Esophagus (tissue), 2 donors: ENCODE measurements at regions not wholly inside any gene's neighbourhood (a gene's known extent, or its start where the extent isn't known, plus 50 kb on each side); places are given as distances from the start of the nearest gene placed in this dataset.

Experiments used
- H3K27ac ChIP-seq, 2 donors: one replicate each; pipeline ENCODE4 v1.5.1; 2013; ENCODE audit warnings: low read depth in 2 of 2, mild to moderate bottlenecking in 2 of 2, inconsistent platforms in 1 of 2, low read length in 1 of 2, moderate library complexity in 1 of 2
- H3K27me3 ChIP-seq, 2 donors: one replicate each; pipeline ENCODE4 v1.6.1; 2013; ENCODE audit warnings: low read length in 2 of 2, control low read depth in 1 of 2, mild to moderate bottlenecking in 1 of 2; ENCODE audit not compliant: insufficient read depth in 2 of 2, control insufficient read depth in 1 of 2
- H3K36me3 ChIP-seq, 2 donors: one replicate each; pipeline ENCODE4 v1.6.1; 2013; ENCODE audit warnings: low read length in 1 of 2; ENCODE audit not compliant: control insufficient read depth in 2 of 2, insufficient read depth in 2 of 2
- H3K4me1 ChIP-seq, 2 donors: one replicate each; pipeline ENCODE4 v1.6.1; 2013; ENCODE audit warnings: low read length in 1 of 2; ENCODE audit not compliant: control insufficient read depth in 2 of 2, insufficient read depth in 2 of 2
- H3K4me3 ChIP-seq, 2 donors: one replicate each; pipeline ENCODE4 v1.5.1; 2013; ENCODE audit warnings: low read length in 2 of 2, mild to moderate bottlenecking in 2 of 2, low read depth in 1 of 2, moderate library complexity in 1 of 2
- H3K9me3 ChIP-seq, 2 donors: one replicate each; pipeline ENCODE4 v1.6.1; 2013; ENCODE audit warnings: mild to moderate bottlenecking in 2 of 2, low read depth in 1 of 2, low read length in 1 of 2, moderate library complexity in 1 of 2; ENCODE audit not compliant: control insufficient read depth in 2 of 2, insufficient read depth in 1 of 2
- WGBS, 2 donors: extraction: QIAGEN DNeasy Blood & Tissue Kit; methylation state at CpG; one replicate each; pipeline ENCODE4 v1.1.7; 2013; 5-methylcytosine and 5-hydroxymethylcytosine counted together
- donor health status: healthy with polysubstance abuse.
- donor health status: Bipolar disorder and iron deficiency.

DNA sequence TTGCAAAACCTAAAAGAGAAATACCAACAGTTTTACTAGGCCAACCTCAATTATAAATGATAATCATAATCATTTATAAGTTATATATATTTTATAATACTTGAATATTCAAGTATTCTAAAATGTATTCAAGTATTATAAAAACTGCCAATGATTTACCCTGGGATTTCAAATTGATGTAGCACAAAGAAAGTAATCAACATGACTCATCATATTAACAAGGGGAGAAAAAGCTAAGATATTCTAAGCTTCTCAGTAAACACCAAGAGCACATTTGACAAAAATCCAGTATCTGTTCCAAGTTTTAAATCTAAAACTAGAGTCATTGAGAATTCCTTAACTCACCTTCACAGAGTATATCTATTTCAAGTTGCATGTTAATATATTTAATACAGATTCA lies 56.1 kb downstream of the CAPZA3 start:
- Histone ChIP-seq H3K27me3 (no peaks in the 10 kb centered on the region), H3K4me1 (no peaks in the 10 kb centered on the region), H3K9me3 (no peaks in the 10 kb centered on the region), H3K4me3 (no peak overlapping the region), H3K27ac (no peak overlapping the region), H3K36me3 (no peaks in the 10 kb centered on the region)

DNA sequence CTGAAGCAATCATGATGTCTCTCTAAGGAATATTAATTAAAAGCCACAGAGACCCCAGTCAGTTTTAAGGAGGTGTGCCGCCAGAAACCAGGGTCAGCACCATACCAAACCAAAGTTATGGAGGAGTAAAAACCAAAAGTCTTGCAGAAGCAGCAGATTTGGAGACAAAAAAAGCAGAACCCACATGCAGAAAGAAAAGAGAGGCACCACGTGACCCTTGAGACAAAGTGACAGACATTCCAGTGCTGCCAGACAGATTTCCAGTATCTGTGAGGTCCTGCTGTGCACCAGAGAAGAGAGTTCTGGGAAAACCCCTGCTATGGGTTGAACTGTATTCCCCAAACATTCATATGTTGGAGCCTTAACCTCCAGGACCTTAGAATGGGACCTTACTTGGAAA lies 59.7 kb downstream of the CAPZA3 start:
- Histone ChIP-seq H3K9me3 (no peaks in the 10 kb centered on the region), H3K4me3 (no peak overlapping the region), H3K27me3 (no peaks in the 10 kb centered on the region), H3K27ac (no peak overlapping the region), H3K36me3 (no peaks in the 10 kb centered on the region), H3K4me1 (no peaks in the 10 kb centered on the region)
- 82 to 90% methylated on average over 2 of the region's 2 CpGs for WGBS, 2 donors

DNA sequence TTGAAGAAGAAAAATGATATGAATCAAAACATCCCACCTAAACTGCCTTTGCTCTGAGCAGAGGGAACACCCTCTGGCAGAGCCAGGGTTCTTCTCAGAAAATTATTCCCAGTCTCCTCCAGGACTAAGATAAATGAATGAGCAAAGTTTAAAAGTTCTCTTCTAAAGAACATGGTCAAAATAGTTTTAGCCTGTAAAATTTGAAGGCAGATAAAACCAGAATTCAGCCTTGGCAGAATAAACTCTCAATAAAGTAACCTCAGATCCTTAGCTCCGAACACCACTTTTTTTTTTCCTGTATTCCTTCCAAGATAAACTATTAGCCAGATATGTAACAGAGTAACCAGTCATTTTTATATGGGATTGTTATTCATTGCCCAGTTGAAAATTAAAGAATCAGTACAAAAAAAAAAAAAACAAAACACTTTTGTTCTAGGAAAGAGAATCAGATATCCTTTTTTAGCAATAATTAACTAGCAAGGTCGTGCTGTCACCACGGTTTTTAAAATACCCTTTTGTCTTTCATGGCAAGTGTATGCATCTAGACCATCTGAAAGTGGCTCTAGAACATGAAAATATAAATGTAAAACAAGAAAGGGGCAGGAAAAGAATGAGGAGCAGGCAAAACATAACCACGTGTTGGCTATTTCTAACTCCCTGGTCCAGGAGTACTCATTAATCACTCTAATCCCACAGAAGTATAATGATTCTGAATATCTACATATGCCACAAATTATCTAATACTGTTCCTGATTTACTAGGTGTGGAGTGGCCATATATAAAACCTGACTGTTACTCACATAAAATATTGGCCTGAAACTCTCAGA lies 60.8 kb downstream of the CAPZA3 start:
- no peak overlapping the region for H3K27ac ChIP-seq
- no peaks in the 10 kb centered on the region for H3K9me3 ChIP-seq
- H3K4me3 ChIP-seq, result no peak overlapping the region
- H3K36me3 ChIP-seq, result no peaks in the 10 kb centered on the region
- no peaks in the 10 kb centered on the region for H3K27me3 ChIP-seq
- H3K4me1 ChIP-seq, result no peaks in the 10 kb centered on the region
- 22 to 27% methylated on average over 4 of the region's 4 CpGs for WGBS, 2 donors

DNA sequence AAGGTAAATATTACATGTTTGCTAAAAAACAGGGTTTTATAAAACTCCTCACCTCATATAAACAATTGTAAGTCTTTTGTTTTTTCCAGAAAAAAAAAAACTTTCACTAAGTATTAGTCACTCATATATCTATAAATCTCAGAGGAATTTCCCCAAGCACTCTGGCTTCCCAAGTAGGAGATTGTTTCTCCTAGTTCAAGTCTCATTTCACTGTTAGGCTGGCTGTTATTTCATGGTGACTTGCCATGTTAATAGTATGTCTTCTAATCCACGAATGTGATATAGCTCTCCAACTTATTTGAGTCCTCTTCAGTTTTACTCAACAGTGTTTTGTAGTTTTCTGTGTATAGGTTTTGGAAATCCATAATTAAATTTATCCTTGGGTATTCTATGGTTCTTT lies 61.6 kb downstream of the CAPZA3 start:
- no peak overlapping the region for H3K27ac ChIP-seq
- H3K9me3 ChIP-seq, result no peaks in the 10 kb centered on the region
- H3K4me3 ChIP-seq, result no peak overlapping the region
- no peaks in the 10 kb centered on the region for H3K36me3 ChIP-seq
- H3K4me1 ChIP-seq, result no peaks in the 10 kb centered on the region
- H3K27me3 ChIP-seq, result no peaks in the 10 kb centered on the region
- 67 to 81% methylated on average over 1 of the region's 1 CpG for WGBS, 2 donors

DNA sequence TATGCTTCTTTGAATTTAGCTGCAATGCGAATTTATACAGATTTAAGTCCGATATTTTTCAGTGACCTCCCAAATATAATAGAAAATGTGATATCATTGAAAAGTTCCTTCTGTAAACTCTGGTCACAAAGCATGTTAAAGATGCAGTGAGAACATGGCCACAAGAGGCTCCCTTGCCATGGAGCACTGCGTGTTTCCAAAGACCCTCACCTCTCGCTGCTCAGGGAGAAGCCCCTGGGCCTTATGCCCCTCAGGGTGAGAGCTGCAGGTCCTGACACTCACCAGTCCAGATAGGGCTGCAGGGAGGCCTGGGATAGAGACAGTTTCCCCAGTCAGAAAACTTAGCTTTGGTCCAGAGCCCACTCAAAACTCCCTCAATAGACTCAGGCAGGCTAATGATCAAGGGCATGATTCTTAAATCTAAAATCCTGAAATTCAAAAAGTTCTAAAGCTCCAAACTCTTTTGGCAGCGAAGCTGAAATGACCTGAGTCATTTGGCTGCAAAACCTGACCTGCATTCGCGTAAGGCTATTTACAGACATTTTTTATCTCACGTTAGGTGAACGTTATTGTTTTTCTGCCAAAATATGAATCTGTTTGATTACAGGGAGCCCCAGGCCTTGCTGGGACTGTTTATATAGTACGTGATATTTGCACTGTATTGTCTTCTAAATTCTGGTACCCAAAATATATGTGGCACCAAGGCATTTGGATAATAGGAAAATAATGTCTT lies 67.8 kb downstream of the CAPZA3 start:
- 53 to 54% methylated on average over 10 of the region's 10 CpGs for WGBS, 2 donors
- Histone ChIP-seq H3K27ac (no peak overlapping the region), H3K4me1 (no peaks in the 10 kb centered on the region), H3K36me3 (no peaks in the 10 kb centered on the region), H3K9me3 (no peaks in the 10 kb centered on the region), H3K4me3 (no peak overlapping the region), H3K27me3 (no peaks in the 10 kb centered on the region)

DNA sequence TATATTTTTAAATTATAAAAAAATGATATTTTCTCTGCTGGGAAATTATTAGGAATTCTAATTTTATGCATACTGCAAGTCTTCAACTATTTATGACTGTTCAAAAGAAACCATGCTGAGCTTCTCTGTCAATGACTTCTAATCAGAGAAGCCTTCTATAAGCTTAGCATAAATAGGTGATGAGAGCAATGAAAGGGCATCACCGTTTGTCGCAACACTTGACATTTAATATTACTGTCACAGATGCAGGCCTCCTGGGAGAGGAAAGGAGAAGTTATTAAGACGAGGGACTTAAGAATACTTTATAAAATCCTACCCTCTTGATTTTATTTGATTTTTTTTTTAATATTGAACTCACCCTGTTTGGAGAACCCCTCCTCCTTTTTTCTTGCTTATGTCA lies 69.8 kb downstream of the CAPZA3 start:
- H3K4me1 ChIP-seq, result no peaks in the 10 kb centered on the region
- H3K27ac ChIP-seq, result no peak overlapping the region
- no peaks in the 10 kb centered on the region for H3K36me3 ChIP-seq
- WGBS, 2 donors, result 90 to 92% methylated on average over 3 of the region's 3 CpGs
- H3K27me3 ChIP-seq, result no peaks in the 10 kb centered on the region
- H3K9me3 ChIP-seq, result no peaks in the 10 kb centered on the region
- H3K4me3 ChIP-seq, result no peak overlapping the region

DNA sequence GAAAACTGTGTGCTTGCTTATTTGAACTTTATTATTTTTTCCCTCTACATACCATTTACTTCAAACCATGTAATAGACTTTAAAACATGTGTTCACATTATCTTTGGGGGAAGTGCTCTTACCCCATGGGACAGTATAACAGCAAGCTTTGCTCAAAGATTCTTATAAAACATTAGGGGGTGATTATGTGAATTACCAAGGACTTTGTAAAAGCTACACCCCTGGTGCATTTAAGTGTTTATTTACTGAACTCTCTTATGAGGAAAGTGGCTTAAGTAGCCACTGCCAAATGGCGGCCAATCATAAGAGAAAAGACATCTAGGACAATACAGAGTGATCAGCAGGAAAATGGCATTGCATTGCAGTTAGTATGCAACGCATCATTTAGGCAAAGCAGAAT lies 70.3 kb downstream of the CAPZA3 start:
- 73 to 97% methylated on average over 2 of the region's 2 CpGs for WGBS, 2 donors
- Histone ChIP-seq H3K4me1 (no peaks in the 10 kb centered on the region), H3K36me3 (no peaks in the 10 kb centered on the region), H3K27me3 (no peaks in the 10 kb centered on the region), H3K9me3 (no peaks in the 10 kb centered on the region), H3K27ac (no peak overlapping the region), H3K4me3 (no peak overlapping the region)

DNA sequence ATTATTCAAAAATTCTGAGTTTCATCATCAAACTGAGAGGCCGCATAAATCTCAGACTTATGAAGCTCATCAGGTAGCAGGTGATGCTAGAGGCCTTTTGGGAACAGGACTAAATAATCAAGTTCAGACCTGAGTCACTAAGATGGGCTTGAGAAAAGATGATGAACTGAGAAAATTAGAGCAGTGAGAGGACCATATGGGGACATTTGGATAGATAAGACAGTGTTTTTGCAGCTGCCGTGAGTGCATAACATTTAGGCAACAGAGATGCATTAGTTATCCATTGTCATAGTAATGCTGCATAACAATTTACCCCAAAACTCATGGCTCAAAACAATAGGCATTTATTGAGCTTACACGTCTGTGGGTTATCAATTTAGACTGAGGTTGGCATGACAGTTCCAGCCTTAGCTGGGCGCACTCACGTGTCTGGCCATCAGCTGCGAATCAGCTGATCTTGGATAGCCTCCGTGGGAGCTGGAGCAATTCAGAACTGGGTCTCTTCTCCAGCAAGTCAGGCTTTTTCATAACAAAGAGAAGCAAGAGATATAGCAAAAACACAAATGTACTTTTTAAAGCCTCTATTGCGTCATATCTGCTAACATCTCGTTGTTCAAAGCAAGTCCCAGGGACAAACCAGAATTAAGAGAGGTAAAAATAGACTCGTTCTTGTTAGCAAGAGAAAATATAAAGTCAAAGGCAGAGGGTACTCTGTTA lies 72.8 kb downstream of the CAPZA3 start:
- no peaks in the 10 kb centered on the region for H3K36me3 ChIP-seq
- no peaks in the 10 kb centered on the region for H3K4me1 ChIP-seq
- H3K27ac ChIP-seq, result no peak overlapping the region
- H3K4me3 ChIP-seq, result no peak overlapping the region
- no peaks in the 10 kb centered on the region for H3K9me3 ChIP-seq
- no peaks in the 10 kb centered on the region for H3K27me3 ChIP-seq
- WGBS, 2 donors, result 79 to 82% methylated on average over 10 of the region's 10 CpGs

DNA sequence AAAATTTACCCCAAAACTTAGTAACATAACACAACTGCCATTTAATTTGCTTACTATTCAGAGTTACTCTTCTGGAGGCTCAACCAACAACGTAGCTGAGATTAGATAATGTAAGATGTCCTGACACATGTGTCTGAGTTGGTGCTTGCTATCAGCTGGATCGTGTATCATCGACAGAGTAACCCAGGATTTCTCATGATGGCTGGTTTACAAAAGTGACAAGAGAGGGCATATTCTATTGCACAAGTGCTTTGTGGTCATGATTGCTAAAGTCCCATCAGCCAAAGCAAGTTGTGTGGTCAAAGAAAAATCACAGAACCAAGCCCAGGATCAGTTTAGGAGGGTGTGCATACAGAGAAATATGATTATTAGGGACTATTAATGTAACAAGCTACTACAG lies 73.4 kb downstream of the CAPZA3 start:
- H3K4me1 ChIP-seq, result no peaks in the 10 kb centered on the region
- H3K9me3 ChIP-seq, result no peaks in the 10 kb centered on the region
- no peak overlapping the region for H3K4me3 ChIP-seq
- WGBS, 2 donors, result 63 to 67% methylated on average over 3 of the region's 3 CpGs
- no peaks in the 10 kb centered on the region for H3K36me3 ChIP-seq
- no peak overlapping the region for H3K27ac ChIP-seq
- no peaks in the 10 kb centered on the region for H3K27me3 ChIP-seq
